ELR (cell line): ENCODE measurements at regions not wholly inside any gene's neighbourhood (a gene's known extent, or its start where the extent isn't known, plus 50 kb on each side); places are given as distances from the start of the nearest gene placed in this dataset.
"Not testable (repeated sequence)": the region's sequence is repeated elsewhere in the genome, so short reads cannot be mapped to it uniquely, and the experiment has no call there.

Experiments used
- DNase-seq: peaks from one replicate; pipeline ENCODE4 v3.0.0-alpha.2; 2015; ENCODE audit warnings: low read depth

GRCh38 chr12:87421233-87421632, 608.0 kb downstream of the C12orf50 start:
- not testable (repeated sequence) for DNase-seq

GRCh38 chr12:87413784-87414183, 615.4 kb downstream of the C12orf50 start:
- DNase-seq, result no peak

- DNase-seq, result no peak
Measured at GRCh38 chr12:87406926-87407325, 622.3 kb downstream of the C12orf50 start.

GRCh38 chr12:87405918-87406317, 623.3 kb downstream of the C12orf50 start:
- no peak for DNase-seq

GRCh38 chr12:87394168-87394567, 635.0 kb downstream of the C12orf50 start:
- DNase-seq, result not testable (repeated sequence)

- no peak for DNase-seq
Measured at GRCh38 chr12:87388376-87388775, 640.8 kb downstream of the C12orf50 start.

- DNase-seq, result no peak
Measured at GRCh38 chr12:87385322-87385721, 643.9 kb downstream of the C12orf50 start.

GRCh38 chr12:87384226-87384625, 645.0 kb downstream of the C12orf50 start:
- no peak for DNase-seq

- peak; percentile 9 for DNase-seq
Measured at GRCh38 chr12:87383680-87384079, 645.5 kb downstream of the C12orf50 start.

- DNase-seq, result no peak
Measured at GRCh38 chr12:87382959-87383566, 646.1 kb downstream of the C12orf50 start.

GRCh38 chr12:87382436-87382835, 646.8 kb downstream of the C12orf50 start:
- DNase-seq, result no peak

- no peak for DNase-seq
Measured at GRCh38 chr12:87381742-87382141, 647.5 kb downstream of the C12orf50 start.

- no peak for DNase-seq
Measured at GRCh38 chr12:87378526-87378925, 650.7 kb downstream of the C12orf50 start.

- DNase-seq, result no peak
Measured at GRCh38 chr12:87376722-87377121, 652.5 kb downstream of the C12orf50 start.

GRCh38 chr12:87369161-87369560, 660.0 kb downstream of the C12orf50 start:
- DNase-seq, result no peak

- DNase-seq, result no peak
Measured at GRCh38 chr12:87368259-87368658, 660.9 kb downstream of the C12orf50 start.

GRCh38 chr12:87365423-87365822, 663.8 kb downstream of the C12orf50 start:
- DNase-seq, result no peak

- DNase-seq, result no peak
Measured at GRCh38 chr12:87363497-87364084, 665.6 kb downstream of the C12orf50 start.

GRCh38 chr12:87349681-87350080, 679.5 kb downstream of the C12orf50 start:
- DNase-seq, result no peak

- DNase-seq, result no peak
Measured at GRCh38 chr12:87348071-87348470, 681.1 kb downstream of the C12orf50 start.

- DNase-seq, result peak; percentile 39
Measured at GRCh38 chr12:87344699-87345098, 684.5 kb downstream of the C12orf50 start.

GRCh38 chr12:87338681-87339080, 690.5 kb downstream of the C12orf50 start:
- no peak for DNase-seq

- peak; percentile 34 for DNase-seq
Measured at GRCh38 chr12:87336814-87337336, 692.3 kb downstream of the C12orf50 start.
